ENCODE measurements at regions not wholly inside any gene's neighbourhood (a gene's known extent, or its start where the extent isn't known, plus 50 kb on each side); places are given as distances from the start of the nearest gene placed in this dataset.

- no peak for TF ChIP-seq CTCF (IDR thresholded peaks at IDR 0.05 in 4 of 5, conservative IDR thresholded peaks at IDR 0.05 in 1 of 5)
- TF ChIP-seq POLR2A (IDR thresholded peaks at IDR 0.05): no peak
Measured at GRCh38 chr20:12414446-12415274, 497.0 kb downstream of the BTBD3 start.
